ENCODE measurements at regions not wholly inside any gene's neighbourhood (a gene's known extent, or its start where the extent isn't known, plus 50 kb on each side); places are given as distances from the start of the nearest gene placed in this dataset.

DNA sequence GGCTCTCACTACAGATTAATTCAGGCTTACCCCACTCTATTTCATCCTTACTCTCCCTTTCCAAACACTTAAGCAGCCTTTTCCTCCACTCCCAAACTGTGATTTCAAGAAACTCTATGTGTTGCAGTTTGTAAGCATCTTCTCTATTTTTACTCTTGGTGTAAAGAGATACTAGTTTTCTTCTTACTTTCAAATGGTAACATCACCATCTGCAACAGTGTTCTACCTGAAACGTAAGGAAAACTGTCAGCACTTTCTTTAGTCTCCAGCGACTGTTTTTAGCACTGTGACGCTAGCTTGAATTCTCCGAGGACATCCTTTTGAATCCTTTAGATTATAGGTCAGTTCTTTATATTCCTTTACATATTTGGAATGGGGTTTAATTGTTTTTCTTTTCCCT is 335.2 kb downstream of the PDGFC start:
- Histone ChIP-seq H3K4me3 (no peak overlapping the region), H3K27ac (no peak overlapping the region)
- TF ChIP-seq, protein P1, sequence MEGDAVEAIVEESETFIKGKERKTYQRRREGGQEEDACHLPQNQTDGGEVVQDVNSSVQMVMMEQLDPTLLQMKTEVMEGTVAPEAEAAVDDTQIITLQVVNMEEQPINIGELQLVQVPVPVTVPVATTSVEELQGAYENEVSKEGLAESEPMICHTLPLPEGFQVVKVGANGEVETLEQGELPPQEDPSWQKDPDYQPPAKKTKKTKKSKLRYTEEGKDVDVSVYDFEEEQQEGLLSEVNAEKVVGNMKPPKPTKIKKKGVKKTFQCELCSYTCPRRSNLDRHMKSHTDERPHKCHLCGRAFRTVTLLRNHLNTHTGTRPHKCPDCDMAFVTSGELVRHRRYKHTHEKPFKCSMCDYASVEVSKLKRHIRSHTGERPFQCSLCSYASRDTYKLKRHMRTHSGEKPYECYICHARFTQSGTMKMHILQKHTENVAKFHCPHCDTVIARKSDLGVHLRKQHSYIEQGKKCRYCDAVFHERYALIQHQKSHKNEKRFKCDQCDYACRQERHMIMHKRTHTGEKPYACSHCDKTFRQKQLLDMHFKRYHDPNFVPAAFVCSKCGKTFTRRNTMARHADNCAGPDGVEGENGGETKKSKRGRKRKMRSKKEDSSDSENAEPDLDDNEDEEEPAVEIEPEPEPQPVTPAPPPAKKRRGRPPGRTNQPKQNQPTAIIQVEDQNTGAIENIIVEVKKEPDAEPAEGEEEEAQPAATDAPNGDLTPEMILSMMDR (IDR thresholded peaks at IDR 0.05), result no peak
- DNase-seq (ENCODE audit: low spot score), result no peak

DNA sequence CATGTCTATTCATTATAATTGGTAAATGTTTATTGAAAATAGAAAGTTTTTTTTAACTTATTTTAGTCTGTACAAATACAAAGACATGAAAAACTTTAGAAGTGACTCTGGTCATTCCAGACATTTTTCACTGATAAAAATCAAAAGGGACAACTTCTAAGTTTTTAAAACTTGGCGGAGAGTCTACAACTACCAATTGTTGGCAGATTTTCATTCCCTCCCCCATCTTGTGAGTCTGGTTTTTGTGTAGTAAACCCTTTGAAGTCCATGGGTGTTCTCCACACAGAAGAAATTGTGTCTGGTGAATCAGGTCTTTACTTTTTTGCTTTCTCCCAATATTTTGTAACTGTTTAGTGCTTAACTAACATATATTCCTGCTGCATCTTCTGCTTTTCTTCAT is 336.5 kb downstream of the PDGFC start:
- H3K27ac ChIP-seq, result no peak overlapping the region
- DNase-seq (ENCODE audit: low spot score), result no peak
- TF ChIP-seq, protein P1 (IDR thresholded peaks at IDR 0.05), result no peak

DNA sequence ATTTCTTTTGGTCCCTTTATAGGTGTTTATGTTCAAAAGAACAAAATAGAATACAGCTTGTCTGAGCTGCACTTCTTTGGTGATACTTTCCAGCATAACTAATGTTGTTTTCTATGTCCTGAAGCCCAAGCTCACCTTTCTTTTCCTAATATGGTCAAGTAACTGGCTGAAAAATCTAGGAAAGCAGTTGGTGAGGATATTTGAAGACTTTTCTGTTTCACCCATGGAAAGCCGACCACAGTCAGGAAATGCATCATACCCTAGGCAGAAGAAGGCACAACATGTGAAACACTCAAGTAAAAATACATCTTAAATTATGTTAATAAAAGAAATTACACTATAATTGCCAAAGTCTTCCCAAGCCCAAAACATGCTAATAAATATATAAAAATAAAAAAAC is 337.0 kb downstream of the PDGFC start:
- TF ChIP-seq, protein P1 (IDR thresholded peaks at IDR 0.05), result no peak
- H3K4me3 ChIP-seq, result no peak overlapping the region

More for the DNA sequence above, 336.5 kb downstream of the PDGFC start:
- no peak overlapping the region for H3K4me3 ChIP-seq

GRCh38 chr4:156633847-156634246 is 337.8 kb downstream of the PDGFC start:
- no peak overlapping the region for H3K27ac ChIP-seq
- no peak overlapping the region for H3K4me3 ChIP-seq
- TF ChIP-seq, protein P1 (IDR thresholded peaks at IDR 0.05), result no peak
- no peak for DNase-seq (ENCODE audit: low spot score)

More for the DNA sequence above, 337.0 kb downstream of the PDGFC start:
- H3K27ac ChIP-seq, result no peak overlapping the region
- no peak for DNase-seq (ENCODE audit: low spot score)

DNA sequence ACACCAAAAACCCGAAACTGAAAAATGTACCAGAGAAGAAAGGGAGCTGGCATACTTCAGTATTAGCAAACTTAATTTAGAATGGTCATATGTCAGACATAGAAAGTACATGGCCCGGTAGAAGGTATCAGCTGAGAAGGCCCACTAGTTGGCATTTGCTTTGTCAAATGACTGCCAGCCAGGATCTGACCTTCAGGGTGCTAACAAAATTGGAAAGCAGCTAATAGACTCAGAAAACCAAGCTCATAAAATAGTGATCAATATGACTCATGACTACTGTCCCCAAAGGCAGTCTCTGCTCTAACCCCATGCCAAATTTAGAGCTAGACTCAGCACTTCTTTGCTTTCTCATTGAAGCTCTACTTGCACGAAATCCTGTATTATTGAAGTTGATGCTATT is 342.7 kb downstream of the PDGFC start:
- DNase-seq (ENCODE audit: low spot score), result no peak
- TF ChIP-seq, protein P1 (IDR thresholded peaks at IDR 0.05), result no peak
- Histone ChIP-seq H3K27ac (no peak overlapping the region), H3K4me3 (no peak overlapping the region)

- Histone ChIP-seq H3K4me3 (no peak overlapping the region), H3K27ac (no peak overlapping the region)
- TF ChIP-seq, protein P1 (IDR thresholded peaks at IDR 0.05), result no peak
- no peak for DNase-seq (ENCODE audit: low spot score)
These were observed 348.2 kb downstream of the PDGFC start for GRCh38 chr4:156623376-156623775.

- TF ChIP-seq, protein P1 (IDR thresholded peaks at IDR 0.05), result no peak
- Histone ChIP-seq H3K27ac (no peak overlapping the region), H3K4me3 (no peak overlapping the region)
- no peak for DNase-seq (ENCODE audit: low spot score)
These were observed 350.8 kb downstream of the PDGFC start for GRCh38 chr4:156620786-156621185.

Measured in coronary artery (tissue), 2 donors.